DOHH2 (cell line): ENCODE measurements at regions not wholly inside any gene's neighbourhood (a gene's known extent, or its start where the extent isn't known, plus 50 kb on each side); places are given as distances from the start of the nearest gene placed in this dataset.

Experiments
- H3F3A ChIP-seq: fragments of 200-600 bp; sonication (generic), shearing (Covaris generic); 2 replicates; pipeline ENCODE4 v1.6.0; 2016; ENCODE audit warnings: antibody characterized with exemption, mild to moderate bottlenecking; ENCODE audit not compliant: control insufficient read depth, insufficient read depth
- H3K27ac ChIP-seq: fragments of 200-600 bp; sonication (generic); 2 replicates; pipeline ENCODE4 v1.5.1; 2014; ENCODE audit warnings: low read depth, mild to moderate bottlenecking, low read length, moderate library complexity
- H3K27me3 ChIP-seq: fragments of 200-600 bp; sonication (generic); 2 replicates; pipeline ENCODE4 v1.6.1; 2014; ENCODE audit warnings: mild to moderate bottlenecking, low read length, mixed read lengths; ENCODE audit not compliant: control insufficient read depth
- H3K36me3 ChIP-seq: fragments of 200-600 bp; sonication (generic); 2 replicates; pipeline ENCODE4 v1.6.1; 2014; ENCODE audit warnings: mild to moderate bottlenecking, low read length, moderate library complexity, mixed read lengths; ENCODE audit not compliant: control insufficient read depth
- H3K4me1 ChIP-seq: fragments of 200-600 bp; sonication (generic); 2 replicates; pipeline ENCODE4 v1.6.1; 2014; ENCODE audit warnings: mild to moderate bottlenecking, low read length, mixed read lengths; ENCODE audit not compliant: control insufficient read depth
- H3K4me2 ChIP-seq: fragments of 200-600 bp; sonication (generic); 2 replicates; pipeline ENCODE4 v1.6.0; 2014; ENCODE audit warnings: mild to moderate bottlenecking, low read length, moderate library complexity
- H3K4me3 ChIP-seq: fragments of 200-600 bp; sonication (generic); 2 replicates; pipeline ENCODE4 v1.5.1; 2014; ENCODE audit warnings: mild to moderate bottlenecking, low read length, mixed read lengths
- H3K79me2 ChIP-seq: fragments of 200-600 bp; sonication (generic); 2 replicates; pipeline ENCODE4 v1.6.1; 2014; ENCODE audit warnings: mild to moderate bottlenecking, low read length, mixed read lengths; ENCODE audit not compliant: control insufficient read depth
- H3K9me2 ChIP-seq: fragments of 200-600 bp; sonication (generic); replicated peaks from 2 replicates; pipeline ENCODE4 v1.6.1; 2014; ENCODE audit warnings: mild to moderate bottlenecking, low read length, mixed read lengths; ENCODE audit not compliant: control insufficient read depth
- H3K9me3 ChIP-seq: fragments of 200-600 bp; sonication (generic); 2 replicates; pipeline ENCODE4 v1.6.1; 2014; ENCODE audit warnings: antibody characterized with exemption, low read length, mixed read lengths; ENCODE audit not compliant: control insufficient read depth, insufficient read depth
- H4K20me1 ChIP-seq: fragments of 200-600 bp; sonication (generic); 2 replicates; pipeline ENCODE4 v1.6.0; 2014; ENCODE audit warnings: low read depth, mild to moderate bottlenecking, antibody characterized with exemption, low read length, moderate library complexity; ENCODE audit not compliant: control insufficient read depth, insufficient read depth
- EZH2phosphoT487 ChIP-seq: fragments of 200-600 bp; sonication (generic); IDR thresholded peaks from 2 replicates; pipeline ENCODE4 v1.6.1; 2017; ENCODE audit warnings: borderline replicate concordance, mild to moderate bottlenecking, antibody characterized with exemption, low read length, moderate library complexity, mixed read lengths
- TF ChIP-seq, protein P1 (sequence below): fragments of 200-600 bp; sonication (generic); IDR thresholded peaks from one replicate; pipeline ENCODE4 v1.5.1; 2014; ENCODE audit warnings: antibody characterized with exemption, mild to moderate bottlenecking, low read depth, low read length; ENCODE audit not compliant: poor library complexity, severe bottlenecking

DNA sequence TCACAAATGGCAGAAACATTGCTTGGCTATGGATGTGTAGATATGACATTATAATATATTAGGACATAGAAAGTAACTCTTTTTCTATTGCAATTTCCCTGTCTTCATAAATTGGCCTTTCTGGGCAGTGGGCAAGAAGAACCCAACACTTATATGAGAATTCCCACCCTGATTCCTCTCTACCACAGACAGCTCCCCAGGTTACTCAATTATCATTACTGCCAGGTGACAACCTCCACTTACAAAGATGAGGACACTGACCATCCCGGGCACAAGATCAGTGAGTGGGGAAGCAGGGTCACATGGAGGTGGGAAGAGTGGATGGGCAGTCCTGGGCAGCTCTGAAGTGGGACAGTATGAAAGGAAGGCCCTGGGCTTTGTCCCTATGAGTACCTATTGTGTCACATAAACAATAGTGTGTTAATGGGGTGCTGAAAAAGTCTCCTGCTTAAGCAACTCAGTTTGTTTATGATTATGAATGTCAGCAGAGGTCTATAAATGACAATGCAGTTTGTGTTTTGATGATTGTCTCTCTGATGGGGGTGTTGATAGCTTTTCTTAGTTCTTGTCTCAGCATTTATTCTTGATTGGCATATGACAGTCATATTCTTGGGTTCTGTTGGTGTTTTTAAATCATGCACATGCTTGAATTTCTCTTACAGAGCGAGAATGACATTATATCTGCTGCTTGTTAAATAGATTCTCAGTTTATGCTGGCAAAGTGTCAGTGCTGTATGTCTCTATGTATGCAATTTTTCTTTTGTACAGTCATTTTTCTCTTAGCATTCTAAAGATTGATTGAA, 99.9 kb downstream of the SLIT2 start:
- TF ChIP-seq, protein P1, sequence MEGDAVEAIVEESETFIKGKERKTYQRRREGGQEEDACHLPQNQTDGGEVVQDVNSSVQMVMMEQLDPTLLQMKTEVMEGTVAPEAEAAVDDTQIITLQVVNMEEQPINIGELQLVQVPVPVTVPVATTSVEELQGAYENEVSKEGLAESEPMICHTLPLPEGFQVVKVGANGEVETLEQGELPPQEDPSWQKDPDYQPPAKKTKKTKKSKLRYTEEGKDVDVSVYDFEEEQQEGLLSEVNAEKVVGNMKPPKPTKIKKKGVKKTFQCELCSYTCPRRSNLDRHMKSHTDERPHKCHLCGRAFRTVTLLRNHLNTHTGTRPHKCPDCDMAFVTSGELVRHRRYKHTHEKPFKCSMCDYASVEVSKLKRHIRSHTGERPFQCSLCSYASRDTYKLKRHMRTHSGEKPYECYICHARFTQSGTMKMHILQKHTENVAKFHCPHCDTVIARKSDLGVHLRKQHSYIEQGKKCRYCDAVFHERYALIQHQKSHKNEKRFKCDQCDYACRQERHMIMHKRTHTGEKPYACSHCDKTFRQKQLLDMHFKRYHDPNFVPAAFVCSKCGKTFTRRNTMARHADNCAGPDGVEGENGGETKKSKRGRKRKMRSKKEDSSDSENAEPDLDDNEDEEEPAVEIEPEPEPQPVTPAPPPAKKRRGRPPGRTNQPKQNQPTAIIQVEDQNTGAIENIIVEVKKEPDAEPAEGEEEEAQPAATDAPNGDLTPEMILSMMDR = no peak
- TF ChIP-seq EZH2phosphoT487 = no peak
- Histone ChIP-seq H3K9me2 (no peaks in the 10 kb centered on the region), H3K4me1 (no peaks in the 10 kb centered on the region), H4K20me1 (no peaks in the 10 kb centered on the region), H3K79me2 (no peaks in the 10 kb centered on the region), H3K4me2 (no peak overlapping the region), H3F3A (no peaks in the 10 kb centered on the region), H3K36me3 (no peaks in the 10 kb centered on the region), H3K27me3 (no peaks in the 10 kb centered on the region), H3K9me3 (no peaks in the 10 kb centered on the region), H3K27ac (no peak overlapping the region), H3K4me3 (no peak overlapping the region)

GRCh38 chr4:20352163-20352431, 100.4 kb downstream of the SLIT2 start:
- no peaks in the 10 kb centered on the region for H3K9me3 ChIP-seq
- H3F3A ChIP-seq = no peaks in the 10 kb centered on the region
- H3K27me3 ChIP-seq = no peaks in the 10 kb centered on the region
- no peak overlapping the region for H3K4me2 ChIP-seq
- H3K4me1 ChIP-seq = no peaks in the 10 kb centered on the region
- TF ChIP-seq, protein P1 = no peak
- TF ChIP-seq EZH2phosphoT487 = no peak
- H3K36me3 ChIP-seq = no peaks in the 10 kb centered on the region
- no peaks in the 10 kb centered on the region for H3K9me2 ChIP-seq
- no peak overlapping the region for H3K27ac ChIP-seq
- no peak overlapping the region for H3K4me3 ChIP-seq
- H3K79me2 ChIP-seq = no peaks in the 10 kb centered on the region
- no peaks in the 10 kb centered on the region for H4K20me1 ChIP-seq

- Histone ChIP-seq H3K27me3 (no peaks in the 10 kb centered on the region), H3K4me3 (no peak overlapping the region), H3K79me2 (no peaks in the 10 kb centered on the region), H3K36me3 (no peaks in the 10 kb centered on the region), H3K4me1 (no peaks in the 10 kb centered on the region), H3F3A (no peaks in the 10 kb centered on the region), H3K4me2 (no peak overlapping the region), H3K27ac (no peak overlapping the region), H3K9me2 (no peaks in the 10 kb centered on the region), H3K9me3 (no peaks in the 10 kb centered on the region), H4K20me1 (no peaks in the 10 kb centered on the region)
- TF ChIP-seq, protein P1 = no peak
- no peak for TF ChIP-seq EZH2phosphoT487
Observed at GRCh38 chr4:20353646-20354045, 101.9 kb downstream of the SLIT2 start.

DNA sequence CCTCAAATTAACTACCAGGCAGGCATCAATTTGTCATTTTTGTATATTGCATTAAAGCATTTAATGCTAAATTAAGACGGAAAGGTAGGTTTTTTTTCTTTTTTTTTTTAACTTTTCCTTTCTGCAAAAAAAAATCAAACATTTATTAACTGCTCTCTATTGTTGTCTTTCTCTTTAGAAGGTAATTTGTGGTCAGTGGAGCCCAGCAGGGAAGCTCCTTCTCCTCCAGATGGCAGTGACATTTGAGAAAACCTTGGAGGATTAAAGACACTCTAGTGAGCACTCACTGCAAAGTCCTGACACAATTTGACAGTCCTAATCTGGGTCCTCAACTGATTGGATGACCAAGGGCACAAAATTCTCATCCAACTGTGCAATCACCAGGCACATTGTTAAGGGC, 102.4 kb downstream of the SLIT2 start:
- Histone ChIP-seq H3K79me2 (no peaks in the 10 kb centered on the region), H3K27me3 (no peaks in the 10 kb centered on the region), H3K9me3 (no peaks in the 10 kb centered on the region), H3K4me1 (no peaks in the 10 kb centered on the region), H3K4me2 (no peak overlapping the region), H3K9me2 (no peaks in the 10 kb centered on the region), H3K27ac (no peak overlapping the region), H4K20me1 (no peaks in the 10 kb centered on the region), H3F3A (no peaks in the 10 kb centered on the region), H3K4me3 (no peak overlapping the region), H3K36me3 (no peaks in the 10 kb centered on the region)
- TF ChIP-seq, protein P1 = no peak
- TF ChIP-seq EZH2phosphoT487 = no peak
